ENCODE measurements at regions not wholly inside any gene's neighbourhood (a gene's known extent, or its start where the extent isn't known, plus 50 kb on each side); places are given as distances from the start of the nearest gene placed in this dataset.
A peak's percentile ranks its signal among the peaks of the same experiment; 100 is the strongest.

- TF ChIP-seq HNF1A (IDR thresholded peaks at IDR 0.05; ENCODE audit: low read depth): peak; percentile 62
- TF ChIP-seq HNF1A (CRISPR knock-in tag; IDR thresholded peaks at IDR 0.05; ENCODE audit: borderline replicate concordance): peak; percentile 84
- TF ChIP-seq ISL2 (CRISPR knock-in tag; IDR thresholded peaks at IDR 0.05): peak; percentile 86
- peak; percentile 81 for TF ChIP-seq ZBTB43 (CRISPR knock-in tag; conservative IDR thresholded peaks at IDR 0.05)
- TF ChIP-seq TFE3 (CRISPR knock-in tag; IDR thresholded peaks at IDR 0.05): peak; percentile 84
- peak; percentile 87; the same call in 1 of the 2 replicates for TF ChIP-seq SMAD3 (CRISPR knock-in tag; IDR thresholded peaks at IDR 0.05)
- peak; percentile 93 for TF ChIP-seq ZNF646 (CRISPR knock-in tag; IDR thresholded peaks at IDR 0.05)
- no peak for TF ChIP-seq HNRNPL (IDR thresholded peaks at IDR 0.05; ENCODE audit: low read depth, low read length)
- no peak for TF ChIP-seq CREBL2 (CRISPR knock-in tag; IDR thresholded peaks at IDR 0.05; ENCODE audit: borderline replicate concordance)
- TF ChIP-seq MTERF4 (CRISPR knock-in tag; IDR thresholded peaks at IDR 0.05): 0 out of 2 replicates have a peak, but pooled peaks have one; percentile 18
Observed at GRCh38 chr3:160106905-160107861, 118.0 kb upstream of the C3orf80 start (continued).
